B cell (primary cell): ENCODE measurements at regions not wholly inside any gene's neighbourhood (a gene's known extent, or its start where the extent isn't known, plus 50 kb on each side); places are given as distances from the start of the nearest gene placed in this dataset.

Experiments
- ATAC-seq: fragments of 200-7000 bp; cut with Tn5 transposase; one replicate; pipeline ENCODE4 v1.10.0; 2021; ENCODE audit warnings: low read depth, mild to moderate bottlenecking, moderate number of reproducible peaks, moderate library complexity
- CTCF ChIA-PET: fragments of 350-600 bp; sonication (Branson Sonifier 250); formaldehyde crosslinking; loops from one replicate; lab custom pipeline; 2021; ENCODE audit warnings: antibody characterized with exemption, inconsistent platforms; lab: Charles Lee
- POLR2A ChIA-PET: fragments of 350-600 bp; sonication (Branson Sonifier 250); formaldehyde crosslinking; loops from one replicate; lab custom pipeline; 2021; ENCODE audit warnings: antibody characterized with exemption; lab: Charles Lee
- DNase-seq: peaks from one replicate; pipeline ENCODE4 v3.0.0; 2013
- H2AFZ ChIP-seq: 2 replicates; pipeline ENCODE4 v1.6.1; 2012; ENCODE audit warnings: mild to moderate bottlenecking, low read depth, low read length; ENCODE audit not compliant: insufficient read depth, poor library complexity, severe bottlenecking
- H3K27ac ChIP-seq, 2 donors: 1 replicate in 1 of 2; 2 replicates in 1 of 2; pipeline ENCODE4 v1.5.1; 2012 to 2013; ENCODE audit warnings: low read length in 2 of 2, mild to moderate bottlenecking in 2 of 2, moderate library complexity in 1 of 2
- H3K27me3 ChIP-seq, 4 experiments: fragments of 200-600 bp in 1 of 4; sonication (generic) in 1 of 4; replicated peaks in 1 of 4; 1 replicate in 2 of 4; 2 replicates in 2 of 4; pipeline versions ENCODE4 v1.6.1 to v1.7.0; 2013 to 2016; ENCODE audit warnings: low read length in 3 of 4, mild to moderate bottlenecking in 2 of 4, mixed read lengths in 1 of 4, moderate library complexity in 1 of 4; ENCODE audit not compliant: insufficient read depth in 4 of 4, control insufficient read depth in 3 of 4; ENCODE audit errors: control extremely low read depth in 1 of 4
- H3K36me3 ChIP-seq, 2 experiments: replicated peaks in 1 of 2; 1 replicate in 1 of 2; 2 replicates in 1 of 2; pipeline versions ENCODE4 v1.6.1 to v1.7.1; 2013; ENCODE audit warnings: low read length in 1 of 2; ENCODE audit not compliant: insufficient read depth in 2 of 2, control insufficient read depth in 1 of 2; ENCODE audit errors: control extremely low read depth in 1 of 2, extremely low read depth in 1 of 2
- H3K4me1 ChIP-seq, 2 donors: fragments of 200-600 bp in 1 of 2; sonication (generic) in 1 of 2; 1 replicate in 1 of 2; 2 replicates in 1 of 2; pipeline versions ENCODE4 v1.5.1 to v1.6.1; 2013 to 2017; ENCODE audit warnings: low read length in 2 of 2; ENCODE audit not compliant: control insufficient read depth in 2 of 2, insufficient read depth in 2 of 2
- H3K4me2 ChIP-seq: replicated peaks from 2 replicates; pipeline ENCODE3; 2012; ENCODE audit warnings: mild to moderate bottlenecking, low read depth, low read length; ENCODE audit not compliant: poor library complexity, severe bottlenecking
- H3K4me3 ChIP-seq, 5 experiments: fragments of 200-600 bp in 1 of 5; sonication (generic) in 1 of 5; 1 replicate in 3 of 5; 2 replicates in 2 of 5; pipeline versions ENCODE4 v1.5.1 to v1.7.0; 2011 to 2016; ENCODE audit warnings: low read length in 4 of 5, mild to moderate bottlenecking in 4 of 5, low read depth in 2 of 5, control low read depth in 1 of 5, moderate library complexity in 1 of 5; ENCODE audit not compliant: insufficient read depth in 1 of 5; ENCODE audit errors: control extremely low read depth in 1 of 5, extremely low read depth in 1 of 5
- H3K79me2 ChIP-seq: fragments of 200-600 bp; sonication (generic); one replicate; pipeline ENCODE4 v1.6.0; 2016; ENCODE audit warnings: low read length; ENCODE audit not compliant: control insufficient read depth, insufficient read depth
- H3K9ac ChIP-seq: fragments of 200-600 bp; sonication (generic); 2 replicates; pipeline ENCODE4 v1.6.1; 2017; ENCODE audit warnings: mild to moderate bottlenecking, low read length, moderate library complexity
- H3K9me3 ChIP-seq, 3 donors: one replicate each; pipeline versions ENCODE4 v1.6.1 to v1.7.1; 2013; ENCODE audit warnings: low read length in 2 of 3; ENCODE audit not compliant: control insufficient read depth in 2 of 3, insufficient read depth in 1 of 3; ENCODE audit errors: control extremely low read depth in 1 of 3
- H4K20me1 ChIP-seq: 2 replicates; pipeline ENCODE4 v1.6.0; 2012; ENCODE audit warnings: mild to moderate bottlenecking, low read length; ENCODE audit not compliant: insufficient read depth, control insufficient read depth, poor library complexity, severe bottlenecking
- H3K27ac Mint-ChIP-seq: one replicate; pipeline ENCODE4 v1.8.0; 2021; ENCODE audit warnings: mixed read lengths
- H3K27me3 Mint-ChIP-seq: one replicate; pipeline ENCODE4 v1.8.0; 2021; ENCODE audit warnings: mixed read lengths
- H3K4me1 Mint-ChIP-seq: one replicate; pipeline ENCODE4 v1.8.0; 2021; ENCODE audit warnings: mixed read lengths
- H3K4me3 Mint-ChIP-seq: one replicate; pipeline ENCODE4 v1.8.0; 2021; ENCODE audit warnings: mixed read lengths
- H3K9me3 Mint-ChIP-seq: one replicate; pipeline ENCODE4 v1.8.0; 2022; ENCODE audit warnings: mixed read lengths; ENCODE audit not compliant: insufficient read depth
- EZH2 ChIP-seq: IDR thresholded peaks from 2 replicates; pipeline ENCODE4 v1.6.1; 2012; ENCODE audit warnings: borderline replicate concordance, low read depth, mild to moderate bottlenecking, moderate library complexity, low read length; ENCODE audit not compliant: insufficient read depth, poor library complexity, severe bottlenecking
- WGBS: methylation state at CpG from one replicate; pipeline ENCODE4 v1.1.5; 2013; ENCODE audit warnings: missing lambda C conversion rate; ENCODE audit not compliant: insufficient coverage; 5-methylcytosine and 5-hydroxymethylcytosine counted together
- intact Hi-C: fragments of 100-400 bp; cut with micrococcal nuclease; formaldehyde crosslinking; loops from one replicate; pipeline ENCODE4 v1.10.0; 2022
- TF ChIP-seq, protein P1 (sequence below): fragments of 200-600 bp; IDR thresholded peaks from one replicate; pipeline ENCODE4 v1.8.0; 2022; ENCODE audit warnings: antibody characterized with exemption, mild to moderate bottlenecking

GRCh38 chr1:166738140-166738539 is 101.1 kb upstream of the POGK start:
- H3K4me1 Mint-ChIP-seq, result no peaks in the 10 kb centered on the region
- no peaks in the 10 kb centered on the region for H3K4me1 ChIP-seq
- H3K4me2 ChIP-seq, result no peak overlapping the region
- peaks cover 2% of the 10 kb centered on the region for H3K27me3 Mint-ChIP-seq
- TF ChIP-seq EZH2, result no peak
- TF ChIP-seq, protein P1, sequence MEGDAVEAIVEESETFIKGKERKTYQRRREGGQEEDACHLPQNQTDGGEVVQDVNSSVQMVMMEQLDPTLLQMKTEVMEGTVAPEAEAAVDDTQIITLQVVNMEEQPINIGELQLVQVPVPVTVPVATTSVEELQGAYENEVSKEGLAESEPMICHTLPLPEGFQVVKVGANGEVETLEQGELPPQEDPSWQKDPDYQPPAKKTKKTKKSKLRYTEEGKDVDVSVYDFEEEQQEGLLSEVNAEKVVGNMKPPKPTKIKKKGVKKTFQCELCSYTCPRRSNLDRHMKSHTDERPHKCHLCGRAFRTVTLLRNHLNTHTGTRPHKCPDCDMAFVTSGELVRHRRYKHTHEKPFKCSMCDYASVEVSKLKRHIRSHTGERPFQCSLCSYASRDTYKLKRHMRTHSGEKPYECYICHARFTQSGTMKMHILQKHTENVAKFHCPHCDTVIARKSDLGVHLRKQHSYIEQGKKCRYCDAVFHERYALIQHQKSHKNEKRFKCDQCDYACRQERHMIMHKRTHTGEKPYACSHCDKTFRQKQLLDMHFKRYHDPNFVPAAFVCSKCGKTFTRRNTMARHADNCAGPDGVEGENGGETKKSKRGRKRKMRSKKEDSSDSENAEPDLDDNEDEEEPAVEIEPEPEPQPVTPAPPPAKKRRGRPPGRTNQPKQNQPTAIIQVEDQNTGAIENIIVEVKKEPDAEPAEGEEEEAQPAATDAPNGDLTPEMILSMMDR, result no peak
- H3K9me3 ChIP-seq, result no peaks in the 10 kb centered on the region
- no peak overlapping the region for H3K4me3 Mint-ChIP-seq
- no peaks in the 10 kb centered on the region for H3K36me3 ChIP-seq
- no peak overlapping the region for H3K4me3 ChIP-seq
- no peaks in the 10 kb centered on the region for H4K20me1 ChIP-seq
- ChIA-PET CTCF (no interaction called here), POLR2A (no interaction called here)
- ATAC-seq, result no peak
- no peaks in the 10 kb centered on the region for H3K79me2 ChIP-seq
- no peak overlapping the region for H3K27ac Mint-ChIP-seq
- intact Hi-C loops, result no loop called here
- no peak for DNase-seq
- H3K9ac ChIP-seq, result no peak overlapping the region
- no peaks in the 10 kb centered on the region for H3K27me3 ChIP-seq
- H3K9me3 Mint-ChIP-seq, result no peaks in the 10 kb centered on the region
- no peak overlapping the region for H3K27ac ChIP-seq
- no peak overlapping the region for H2AFZ ChIP-seq

- TF ChIP-seq EZH2, result no peak
- TF ChIP-seq, protein P1, result no peak
- H3K4me1 Mint-ChIP-seq, result no peaks in the 10 kb centered on the region
- H3K9me3 Mint-ChIP-seq, result no peaks in the 10 kb centered on the region
- H3K4me3 ChIP-seq, result no peak overlapping the region
- no CpG with 5 or more reads among the region's 2 CpGs for WGBS
- DNase-seq (no peak), ATAC-seq (no peak)
- H3K27ac Mint-ChIP-seq, result no peak overlapping the region
- H3K9ac ChIP-seq, result no peak overlapping the region
- H3K27me3 Mint-ChIP-seq, result no peaks in the 10 kb centered on the region
- intact Hi-C loops, result no loop called here
- H3K4me1 ChIP-seq, result no peaks in the 10 kb centered on the region
- no peaks in the 10 kb centered on the region for H3K27me3 ChIP-seq
- H2AFZ ChIP-seq, result no peak overlapping the region
- no peaks in the 10 kb centered on the region for H4K20me1 ChIP-seq
- no peak overlapping the region for H3K4me3 Mint-ChIP-seq
- H3K4me2 ChIP-seq, result no peak overlapping the region
- no peaks in the 10 kb centered on the region for H3K79me2 ChIP-seq
- H3K36me3 ChIP-seq, result no peaks in the 10 kb centered on the region
- H3K9me3 ChIP-seq, result no peaks in the 10 kb centered on the region
- H3K27ac ChIP-seq, result no peak overlapping the region
- ChIA-PET CTCF (no interaction called here), POLR2A (no interaction called here)
Measured at GRCh38 chr1:166738873-166739272, 100.4 kb upstream of the POGK start.
